ENCODE measurements at regions not wholly inside any gene's neighbourhood (a gene's known extent, or its start where the extent isn't known, plus 50 kb on each side); places are given as distances from the start of the nearest gene placed in this dataset.

DNA sequence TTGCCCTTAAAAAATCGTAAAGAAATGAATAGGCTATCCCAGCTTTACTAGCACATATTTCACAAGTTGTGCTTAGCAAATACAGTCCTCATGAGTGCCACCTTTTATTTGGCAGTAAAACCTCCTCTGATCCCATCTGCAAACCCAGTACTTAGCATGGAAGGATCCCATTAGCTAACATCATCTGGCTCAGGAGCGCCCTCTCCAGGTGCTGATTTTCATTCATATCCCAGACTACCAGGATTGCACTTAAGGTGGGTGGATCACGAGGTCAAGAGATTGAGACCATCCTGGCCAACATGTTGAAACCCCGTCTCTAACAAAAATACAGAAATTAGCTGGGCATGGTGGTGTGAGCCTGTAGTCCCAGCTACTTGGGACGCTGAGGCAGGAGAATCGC is 76.1 kb upstream of the PAX6 start:
- no peak for DNase-seq

DNA sequence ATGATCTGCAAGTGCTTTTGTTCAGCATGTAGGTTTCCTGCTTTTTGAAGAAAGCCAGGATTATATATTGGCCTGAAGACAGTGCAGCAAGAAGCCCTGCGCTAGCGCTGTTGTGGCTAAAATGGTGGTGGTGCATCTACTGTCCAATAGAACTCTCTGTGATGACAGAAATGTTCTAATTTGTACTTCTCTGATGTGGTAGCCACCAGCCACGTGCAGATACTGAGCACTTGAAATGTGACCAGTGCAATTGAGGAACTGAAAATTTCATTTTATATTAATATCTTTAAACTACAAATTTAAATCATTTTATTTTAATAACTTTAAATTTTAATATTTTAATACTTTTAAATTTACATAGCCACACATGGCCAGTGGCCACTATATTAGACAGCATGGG is 73.0 kb upstream of the PAX6 start:
- DNase-seq, result no peak

DNA sequence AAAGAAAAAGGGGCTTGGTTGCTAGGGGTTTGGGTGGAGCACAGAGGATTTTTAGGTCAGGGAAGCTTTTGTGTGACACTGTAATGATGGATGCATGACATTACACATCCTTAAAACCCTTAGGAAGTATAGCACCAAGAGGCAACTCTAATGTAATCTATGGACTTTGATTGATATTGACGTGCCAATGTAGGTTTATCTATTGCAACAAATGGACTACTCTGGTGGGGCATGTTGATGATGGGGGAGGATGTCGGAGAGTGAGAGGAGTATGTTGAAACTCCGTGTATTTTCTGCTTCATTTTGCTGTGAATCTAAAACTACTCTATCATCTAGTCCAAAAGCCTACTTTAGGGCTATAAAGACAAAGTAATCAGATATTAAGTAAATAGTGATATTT is 72.3 kb upstream of the PAX6 start:
- no peak for DNase-seq

DNA sequence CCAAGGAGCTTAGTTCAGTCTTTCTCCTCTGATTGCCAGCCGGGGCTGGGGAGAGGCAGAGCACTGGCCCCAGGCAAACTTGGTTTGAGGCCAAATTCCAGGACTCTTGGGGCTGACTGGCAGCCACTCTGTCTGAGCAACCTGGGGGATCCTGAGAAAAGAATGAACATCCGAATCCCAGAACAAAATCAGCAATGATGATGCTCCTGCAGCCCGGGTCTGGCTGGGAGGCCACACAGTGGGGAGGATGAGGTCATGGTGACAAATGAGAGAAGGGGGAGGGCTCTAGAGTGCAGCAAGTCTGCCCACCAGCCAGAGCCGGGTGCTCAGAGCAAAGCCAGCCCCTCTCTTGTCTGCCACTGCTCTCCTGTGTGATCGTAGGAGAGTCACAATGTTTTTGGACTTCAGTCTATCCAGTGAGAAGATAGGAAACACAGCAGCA is 71.8 kb upstream of the PAX6 start:
- no peak for DNase-seq

DNA sequence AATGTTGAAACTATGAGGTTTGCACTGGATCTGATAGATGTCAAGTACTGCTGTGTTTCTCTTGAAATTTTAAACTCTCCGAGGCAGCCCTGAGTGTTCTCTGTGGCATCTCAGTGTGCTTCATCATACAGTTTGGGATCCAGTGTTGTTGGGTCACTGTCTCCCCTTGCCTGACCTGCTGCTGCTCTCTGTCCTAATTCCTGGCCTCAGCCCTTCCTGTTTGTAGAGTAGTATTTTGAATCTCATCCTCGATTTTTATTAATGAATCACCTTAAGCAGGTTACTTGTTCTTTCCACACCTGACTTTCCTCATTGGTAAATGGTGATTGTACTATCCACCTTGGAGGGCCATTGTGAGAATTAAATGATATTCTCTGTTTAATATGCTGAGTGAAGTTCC is 70.7 kb upstream of the PAX6 start:
- DNase-seq, result no peak

DNA sequence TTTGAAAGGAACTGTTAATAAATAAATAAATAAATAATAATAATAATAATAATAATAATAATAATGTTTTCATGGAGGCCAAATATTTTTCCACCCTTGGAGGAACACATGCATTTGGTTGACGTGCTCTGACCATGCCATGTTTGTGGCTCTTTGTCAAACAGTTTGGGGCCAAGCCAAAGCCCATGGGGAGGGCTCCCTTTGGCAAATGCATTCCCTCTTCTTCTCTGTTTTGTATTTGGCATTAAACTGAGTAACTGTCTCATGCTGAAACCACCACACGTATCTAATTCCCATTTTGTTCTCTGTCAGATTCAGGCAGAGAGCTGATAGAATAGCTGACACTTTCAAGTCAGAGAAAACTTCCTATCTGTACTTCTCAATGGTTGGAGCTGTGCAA is 68.6 kb upstream of the PAX6 start:
- DNase-seq, result no peak

DNA sequence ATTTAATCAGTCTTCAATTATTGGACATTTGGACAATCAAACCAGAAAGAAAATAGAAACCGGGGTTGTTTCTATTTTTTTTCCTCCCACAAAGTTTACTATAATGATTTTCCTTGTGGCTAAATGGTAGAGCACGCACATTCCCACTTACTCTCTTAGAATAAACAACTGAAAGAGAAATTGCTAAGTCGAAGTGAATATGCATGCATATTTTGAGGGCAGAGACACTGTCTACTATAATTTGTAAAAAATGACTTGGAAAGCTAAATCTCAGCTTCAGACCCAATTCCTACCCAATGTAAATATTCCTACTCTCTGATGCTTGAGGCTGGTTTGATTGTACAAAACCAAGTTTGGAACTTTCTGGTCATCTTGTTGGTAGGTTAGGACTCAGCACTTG is 66.7 kb upstream of the PAX6 start:
- DNase-seq, result no peak

DNA sequence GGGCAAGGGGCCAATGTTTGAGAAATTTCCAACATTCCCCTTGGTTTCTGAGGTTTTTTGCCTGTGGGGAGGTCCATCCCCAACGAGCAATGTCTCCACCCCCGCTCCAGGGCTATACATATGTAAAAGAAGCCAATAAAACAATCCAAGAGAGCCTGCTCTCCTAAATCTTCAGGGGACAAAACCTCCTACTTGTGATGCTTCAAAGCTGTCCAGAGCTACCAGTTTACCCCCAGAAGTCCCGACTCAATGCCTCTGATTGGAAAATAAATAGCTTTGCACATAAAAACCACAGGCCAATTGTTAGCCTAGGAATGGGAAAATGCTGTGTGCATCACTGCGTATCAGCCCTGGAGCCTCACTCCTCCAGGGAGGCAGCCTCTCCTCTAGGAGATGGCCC is 66.0 kb upstream of the PAX6 start:
- DNase-seq, result no peak

DNA sequence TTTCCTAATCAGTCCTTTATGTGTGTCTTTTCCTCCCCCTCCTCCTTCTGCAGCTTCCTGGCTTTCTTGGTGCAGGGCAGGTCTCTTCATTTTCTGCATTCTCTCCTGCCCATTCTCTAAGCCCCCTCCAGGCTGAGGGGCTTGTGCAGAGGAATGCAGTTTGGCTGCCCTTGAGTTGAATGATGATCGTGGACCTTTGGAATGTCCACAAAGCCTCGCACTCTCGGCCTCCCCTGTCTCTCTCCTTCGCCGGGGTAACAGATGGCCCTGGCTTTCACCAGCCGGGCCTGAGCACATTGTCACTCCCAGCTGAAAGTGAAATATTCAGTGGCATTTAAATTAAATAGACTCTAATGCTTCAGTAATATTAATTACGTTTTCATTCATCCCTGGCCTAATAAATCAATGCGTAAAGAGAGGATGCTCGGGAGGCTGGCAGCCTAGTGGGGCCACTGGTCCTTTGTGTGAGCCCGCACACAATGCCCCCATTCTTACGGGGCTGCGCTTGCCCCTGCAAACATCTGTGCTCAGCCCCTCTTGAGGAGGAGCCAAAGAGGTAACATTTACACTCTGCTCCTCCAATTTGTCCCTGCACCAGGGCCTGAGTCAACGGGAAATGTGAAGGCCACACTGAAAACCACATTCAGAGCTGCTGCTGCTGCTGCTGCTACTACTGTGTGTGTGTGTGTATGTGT is 64.9 kb upstream of the PAX6 start:
- no peak for DNase-seq

DNA sequence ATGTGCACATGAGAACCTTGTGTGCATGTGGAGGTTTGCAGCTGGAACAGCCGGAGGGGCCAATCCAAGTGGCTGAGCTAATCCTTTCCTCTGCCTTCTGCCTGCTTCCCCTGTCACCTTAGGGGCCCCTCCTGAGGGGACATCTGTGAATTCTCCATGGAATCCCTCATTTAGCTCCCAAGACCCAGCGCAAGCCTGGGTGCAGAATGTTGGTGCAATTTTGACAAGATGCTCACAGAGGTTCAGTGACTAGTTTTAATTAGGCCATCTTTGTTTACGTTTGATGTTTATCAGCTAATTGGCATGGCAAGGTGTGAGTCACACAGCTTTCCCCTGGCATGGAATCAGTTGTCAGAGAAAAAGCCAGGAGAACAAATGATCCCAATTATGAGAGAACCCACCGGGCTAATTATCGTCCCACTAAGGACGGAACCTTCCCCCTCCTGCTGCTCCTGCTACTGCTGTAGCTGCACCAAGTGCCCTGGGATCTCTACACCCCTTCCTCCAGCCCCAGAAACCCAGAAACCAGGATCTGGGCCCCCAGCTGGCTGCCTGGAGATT is 63.6 kb upstream of the PAX6 start:
- DNase-seq, result no peak

DNA sequence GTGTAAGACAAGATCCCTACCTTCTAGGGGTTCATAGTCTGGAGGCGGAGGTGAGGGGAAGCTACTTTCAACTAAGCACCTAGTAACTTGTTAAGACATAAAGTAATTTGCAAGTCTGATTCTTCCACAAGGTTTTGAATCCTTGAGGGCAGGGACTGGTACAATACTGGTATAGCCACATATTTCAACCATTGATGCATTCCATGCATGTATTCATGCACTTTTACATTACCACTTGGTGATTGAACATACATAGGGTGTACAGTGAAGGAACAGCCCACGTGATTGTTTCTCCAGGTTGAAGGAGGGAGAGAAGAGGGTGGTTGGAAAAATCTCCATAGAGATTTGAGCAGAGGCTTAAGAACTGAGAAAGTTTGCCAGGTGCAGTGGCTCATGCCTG is 62.0 kb upstream of the PAX6 start:
- no peak for DNase-seq

DNA sequence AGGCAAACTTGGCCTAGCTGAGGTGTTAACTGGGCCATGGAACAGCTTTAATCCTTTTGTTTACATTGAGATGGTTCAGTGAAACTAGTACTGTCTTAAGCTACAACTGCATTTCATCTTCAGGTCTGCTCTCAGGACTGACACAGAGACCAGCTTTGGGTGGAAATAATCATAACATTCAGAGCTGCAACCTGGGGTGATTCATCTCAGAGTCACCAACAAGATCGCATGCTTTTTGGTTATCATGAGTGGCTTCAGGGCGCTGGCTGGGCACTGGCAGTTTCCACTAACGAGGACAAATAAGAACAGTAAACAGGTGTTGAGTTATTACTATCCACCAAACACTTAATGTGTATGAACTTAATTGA is 60.9 kb upstream of the PAX6 start:
- no peak for DNase-seq

DNA sequence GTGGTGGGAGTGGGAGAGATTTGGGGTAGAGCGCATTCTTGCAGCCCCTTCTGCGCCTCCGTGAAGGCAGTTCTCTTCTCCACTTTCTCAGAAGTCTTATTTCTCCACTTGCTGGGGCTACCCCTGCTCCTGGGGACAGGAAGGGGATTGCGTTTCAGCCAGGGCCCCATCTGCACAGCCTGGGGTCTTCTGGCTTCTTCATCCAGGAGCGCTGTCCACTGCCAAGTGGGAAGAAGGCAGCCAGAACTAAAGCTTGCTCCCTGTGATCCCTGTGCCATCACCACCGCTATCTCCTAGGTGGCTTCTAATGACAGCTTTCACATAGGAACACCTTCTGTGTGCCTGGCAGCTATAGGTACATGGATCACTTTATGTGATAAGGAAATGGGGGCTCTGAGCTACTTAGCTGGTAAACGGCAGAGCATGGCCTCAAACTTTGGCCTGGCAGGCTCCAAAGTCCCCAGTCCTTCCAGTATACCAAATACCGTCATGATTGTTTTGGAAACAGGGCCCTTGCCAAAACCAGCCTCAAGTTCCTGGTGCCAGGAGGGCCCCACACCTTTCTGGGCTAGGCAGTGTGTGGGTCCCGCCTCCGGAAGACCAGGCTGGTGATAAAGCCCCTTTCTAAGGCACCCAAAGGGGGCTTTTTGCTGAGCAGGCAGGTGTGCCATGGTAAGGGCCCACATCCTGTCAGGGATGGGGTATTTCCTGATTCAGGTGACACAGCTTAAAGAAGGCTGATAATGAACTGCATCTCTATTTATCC is 60.4 kb upstream of the PAX6 start:
- no peak for DNase-seq

DNA sequence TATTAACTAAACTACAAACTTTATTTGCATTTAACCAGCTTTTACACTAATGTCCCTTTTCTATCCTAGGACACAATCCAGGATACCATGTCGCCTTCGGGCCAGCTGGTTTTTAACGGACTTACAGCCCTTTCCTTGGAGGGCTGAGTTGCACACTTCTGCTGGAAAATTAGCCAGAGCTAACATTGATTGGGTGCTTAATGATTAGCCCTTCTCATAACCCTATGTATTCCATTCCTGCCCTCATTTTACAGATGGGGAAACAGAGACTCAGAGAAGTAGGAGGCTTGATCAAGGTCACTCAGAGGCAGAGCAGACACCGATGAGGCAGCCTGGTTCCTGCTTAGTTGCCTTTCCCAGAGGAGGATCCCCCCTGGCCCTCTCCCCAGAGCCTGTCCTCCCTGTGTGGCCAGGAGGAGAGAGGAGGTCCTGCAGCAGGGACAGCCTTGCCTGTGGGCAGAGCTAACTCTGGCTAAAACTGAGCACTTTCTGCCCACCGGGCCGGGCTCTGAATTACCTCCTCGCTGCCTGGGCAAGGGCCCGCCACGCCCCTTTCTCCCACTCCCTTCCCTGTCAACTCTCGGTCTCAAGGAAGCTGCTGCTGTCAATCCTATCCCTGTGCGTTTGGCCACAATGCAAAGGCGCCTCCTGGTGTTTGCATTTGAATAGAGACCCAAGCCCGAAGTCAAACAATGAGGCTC is 59.6 kb upstream of the PAX6 start:
- DNase-seq, result no peak

DNA sequence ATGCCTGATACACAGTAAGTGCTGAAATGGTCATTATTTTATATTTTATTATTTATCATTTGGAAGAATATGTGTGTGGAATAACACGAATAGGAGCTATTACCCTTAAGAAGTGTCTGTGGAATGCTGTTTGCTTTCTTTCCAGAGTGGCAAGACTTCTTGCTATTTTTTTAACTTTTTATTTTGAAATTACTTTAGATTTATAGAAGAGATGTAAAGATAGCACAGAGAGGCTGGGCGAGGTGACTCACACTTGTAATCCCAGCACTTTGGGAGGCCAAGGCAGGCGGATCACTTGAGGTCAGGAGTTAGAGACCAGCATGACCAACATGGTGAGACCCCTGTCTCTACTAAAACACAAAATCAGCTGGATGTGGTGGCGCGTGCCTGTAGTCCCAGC is 58.9 kb upstream of the PAX6 start:
- DNase-seq, result no peak

DNA sequence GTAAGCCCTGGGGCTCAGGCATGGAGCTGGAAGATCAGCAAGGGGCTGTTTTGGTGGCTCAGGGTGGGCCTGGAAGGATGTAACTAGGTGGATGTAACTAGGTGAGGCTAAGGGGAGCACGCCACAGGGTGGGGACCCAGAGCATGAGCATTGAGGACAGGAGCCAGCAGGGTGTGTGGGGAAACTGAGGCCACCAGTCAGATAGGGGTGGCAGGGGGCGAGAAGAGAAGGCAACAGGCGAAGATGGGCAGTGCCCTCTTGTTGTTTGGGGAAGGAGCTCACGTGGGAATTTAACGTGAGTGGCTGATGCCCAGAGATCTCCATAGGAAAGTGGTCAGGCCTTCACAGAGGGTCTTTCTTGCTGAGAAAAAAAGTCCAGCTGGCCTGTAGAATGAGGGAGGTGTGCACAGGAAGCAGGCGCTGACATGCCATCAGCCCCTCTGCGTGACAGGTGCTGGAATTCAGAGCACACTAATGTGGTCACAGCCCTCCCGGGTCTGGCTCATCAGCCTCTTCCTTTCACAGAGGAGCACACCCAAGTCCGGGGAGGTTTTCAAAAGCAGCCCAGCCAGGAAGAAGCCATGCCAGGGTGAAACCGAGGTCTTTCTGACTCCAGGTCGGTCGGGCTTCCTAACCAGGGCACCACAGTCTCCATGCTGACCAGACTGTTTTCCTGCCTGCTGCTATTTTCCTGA is 54.6 kb upstream of the PAX6 start:
- DNase-seq, result no peak

DNA sequence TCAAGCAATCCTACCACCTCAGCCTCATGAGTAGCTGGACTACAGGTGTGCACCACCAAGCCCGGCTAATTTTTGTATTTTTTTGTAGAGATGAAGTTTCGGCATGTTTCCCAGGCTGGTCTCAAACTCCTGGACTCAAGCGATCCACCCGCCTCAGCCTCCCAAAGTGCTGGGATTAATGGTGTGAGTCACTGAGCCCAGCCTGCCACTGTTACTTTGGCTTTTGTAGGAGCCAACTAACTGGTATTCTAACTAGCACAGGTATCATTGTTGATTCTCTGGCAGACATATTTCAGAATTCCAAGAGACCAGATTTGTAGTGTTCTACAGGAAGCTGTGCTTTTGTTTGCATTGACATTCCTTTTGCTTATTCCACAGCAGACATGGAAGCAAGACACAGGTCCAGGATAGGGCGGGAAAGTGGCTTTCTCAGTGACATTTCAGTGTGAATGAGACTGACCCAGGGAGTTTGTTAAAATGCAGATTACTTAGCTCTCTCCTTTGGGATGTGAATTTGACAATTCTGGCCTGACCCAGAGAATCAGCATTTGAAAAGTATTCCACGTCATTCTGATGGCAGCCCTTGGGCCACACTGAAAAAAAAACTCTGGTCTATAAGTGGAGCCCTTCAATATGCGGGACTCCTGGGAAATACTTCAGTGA is 52.2 kb upstream of the PAX6 start:
- DNase-seq, result no peak

DNA sequence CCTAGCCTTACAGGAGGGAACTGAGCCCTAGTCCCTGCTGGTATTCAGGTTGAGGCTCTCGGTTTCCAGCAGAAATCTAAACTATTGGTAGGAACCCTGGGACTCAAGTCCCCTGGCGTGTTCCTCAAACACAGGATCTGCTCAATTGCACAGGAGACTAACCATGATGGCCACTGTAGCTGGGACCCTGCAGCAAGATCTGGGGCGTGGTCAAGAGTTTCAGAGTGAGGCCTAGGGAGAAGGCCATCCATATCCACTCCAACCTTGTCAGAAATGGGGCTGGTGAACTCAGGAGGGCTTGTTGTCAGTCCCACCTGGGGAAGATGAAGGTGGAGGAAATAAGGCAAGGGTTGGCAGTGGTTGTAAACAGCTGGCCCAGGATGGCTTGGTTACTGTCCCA is 49.9 kb upstream of the PAX6 start:
- no peak for DNase-seq
